Fibroblast of lung (primary cell): ENCODE measurements at regions not wholly inside any gene's neighbourhood (a gene's known extent, or its start where the extent isn't known, plus 50 kb on each side); places are given as distances from the start of the nearest gene placed in this dataset.
A peak's percentile ranks its signal among the peaks of the same experiment; 100 is the strongest.

Experiments used
- DNase-seq, 2 donors: peaks; one replicate each; pipeline versions ENCODE4 v3.0.0 to v3.0.0-alpha.2; 2010; ENCODE audit warnings: low read depth in 2 of 2
- H2AFZ ChIP-seq: 2 replicates; pipeline ENCODE4 v1.5.1; 2012; ENCODE audit warnings: low read length, control low read depth, inconsistent platforms
- H3K27ac ChIP-seq: 2 replicates; pipeline ENCODE4 v1.5.1; 2011; ENCODE audit warnings: low read length, control low read depth; ENCODE audit not compliant: insufficient read depth
- H3K27me3 ChIP-seq: 2 replicates; pipeline ENCODE4 v1.5.1; 2011; ENCODE audit warnings: mild to moderate bottlenecking, low read length; ENCODE audit not compliant: control insufficient read depth, insufficient read depth
- H3K36me3 ChIP-seq: 2 replicates; pipeline ENCODE4 v1.5.1; 2011; ENCODE audit warnings: low read length; ENCODE audit not compliant: control insufficient read depth, insufficient read depth
- H3K4me1 ChIP-seq: 2 replicates; pipeline ENCODE4 v1.5.1; 2011; ENCODE audit warnings: low read length; ENCODE audit not compliant: control insufficient read depth, insufficient read depth; ENCODE audit errors: extremely low read depth
- H3K4me2 ChIP-seq: 2 replicates; pipeline ENCODE4 v1.5.1; 2011; ENCODE audit warnings: low read length, control low read depth; ENCODE audit not compliant: insufficient read depth; ENCODE audit errors: extremely low read depth
- H3K4me3 ChIP-seq, 4 experiments: fragments of 200-600 bp in 1 of 4; sonication (generic) in 1 of 4; replicated peaks in 1 of 4; 2 replicates each; pipeline ENCODE4 v1.5.1; 2011 to 2016; ENCODE audit warnings: low read length in 4 of 4, low read depth in 3 of 4, mild to moderate bottlenecking in 3 of 4, control low read depth in 2 of 4, inconsistent platforms in 1 of 4, mixed read lengths in 1 of 4; ENCODE audit not compliant: insufficient read depth in 1 of 4; ENCODE audit errors: control extremely low read depth in 1 of 4
- H3K79me2 ChIP-seq: 2 replicates; pipeline ENCODE4 v1.5.1; 2012; ENCODE audit warnings: mild to moderate bottlenecking, low read length, inconsistent platforms; ENCODE audit not compliant: control insufficient read depth, insufficient read depth
- H3K9ac ChIP-seq: 2 replicates; pipeline ENCODE4 v1.5.1; 2011; ENCODE audit warnings: mild to moderate bottlenecking, low read length, control low read depth; ENCODE audit not compliant: insufficient read depth
- H3K9me3 ChIP-seq: 2 replicates; pipeline ENCODE4 v1.5.1; 2012; ENCODE audit warnings: low read depth, low read length; ENCODE audit not compliant: control insufficient read depth, insufficient read depth
- H4K20me1 ChIP-seq: 2 replicates; pipeline ENCODE4 v1.5.1; 2011; ENCODE audit warnings: low read length; ENCODE audit not compliant: control insufficient read depth, insufficient read depth; ENCODE audit errors: extremely low read depth
- EZH2 ChIP-seq: IDR thresholded peaks from 2 replicates; pipeline ENCODE4 v1.5.1; 2012; ENCODE audit warnings: low read length, control low read depth, mild to moderate bottlenecking; ENCODE audit errors: missing control alignments
- TF ChIP-seq, protein P1 (sequence below), 2 donors: IDR thresholded peaks in 1 of 2; conservative IDR thresholded peaks in 1 of 2; 1 replicate in 1 of 2; 2 replicates in 1 of 2; pipeline ENCODE4 v1.5.1; 2011 to 2012; ENCODE audit warnings: low read length in 2 of 2, control low read depth in 1 of 2, inconsistent platforms in 1 of 2, low read depth in 1 of 2, mild to moderate bottlenecking in 1 of 2

DNA sequence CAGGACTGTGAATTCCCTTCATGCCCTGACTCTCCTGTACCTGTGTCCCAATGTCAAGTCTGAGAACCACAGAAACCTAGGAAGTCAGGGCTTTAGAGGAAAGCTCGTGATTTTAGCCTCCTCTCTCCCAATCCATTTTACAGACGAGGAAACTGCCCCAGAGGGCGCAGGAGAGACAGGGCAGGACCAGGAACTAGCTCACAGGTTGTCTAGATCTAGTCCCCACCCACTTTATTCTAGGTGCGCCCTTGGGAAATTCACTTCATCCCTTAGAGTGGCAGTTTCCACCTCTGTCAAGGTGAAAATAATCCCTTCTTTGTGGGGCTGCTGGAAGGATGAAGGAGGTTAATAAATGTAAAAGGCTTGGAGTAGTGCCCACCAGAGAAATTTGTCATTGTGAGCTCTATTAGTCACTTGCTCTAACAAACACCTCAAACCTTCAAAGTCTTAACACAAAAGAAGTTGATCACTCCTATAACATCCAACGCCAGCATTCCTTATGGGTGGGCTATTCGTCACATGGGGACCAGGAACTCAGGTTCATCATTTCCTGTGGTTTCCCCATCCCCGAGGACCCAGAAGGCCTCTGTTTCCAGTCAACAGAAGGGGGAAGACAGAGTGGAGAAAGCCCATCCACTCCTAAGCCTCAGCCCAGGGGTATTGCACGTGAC, 282.3 kb downstream of the XXYLT1 start:
- H2AFZ ChIP-seq: no peak overlapping the region
- no peak overlapping the region for H3K27ac ChIP-seq
- no peak overlapping the region for H3K4me2 ChIP-seq
- peak in 1 of 2 donors; percentile 38 for DNase-seq
- peaks cover 2% of the 10 kb centered on the region for H3K4me1 ChIP-seq
- no peaks in the 10 kb centered on the region for H4K20me1 ChIP-seq
- H3K9ac ChIP-seq: no peak overlapping the region
- H3K36me3 ChIP-seq: no peaks in the 10 kb centered on the region
- H3K79me2 ChIP-seq: no peaks in the 10 kb centered on the region
- H3K9me3 ChIP-seq: no peaks in the 10 kb centered on the region
- TF ChIP-seq EZH2: no peak
- TF ChIP-seq, protein P1, sequence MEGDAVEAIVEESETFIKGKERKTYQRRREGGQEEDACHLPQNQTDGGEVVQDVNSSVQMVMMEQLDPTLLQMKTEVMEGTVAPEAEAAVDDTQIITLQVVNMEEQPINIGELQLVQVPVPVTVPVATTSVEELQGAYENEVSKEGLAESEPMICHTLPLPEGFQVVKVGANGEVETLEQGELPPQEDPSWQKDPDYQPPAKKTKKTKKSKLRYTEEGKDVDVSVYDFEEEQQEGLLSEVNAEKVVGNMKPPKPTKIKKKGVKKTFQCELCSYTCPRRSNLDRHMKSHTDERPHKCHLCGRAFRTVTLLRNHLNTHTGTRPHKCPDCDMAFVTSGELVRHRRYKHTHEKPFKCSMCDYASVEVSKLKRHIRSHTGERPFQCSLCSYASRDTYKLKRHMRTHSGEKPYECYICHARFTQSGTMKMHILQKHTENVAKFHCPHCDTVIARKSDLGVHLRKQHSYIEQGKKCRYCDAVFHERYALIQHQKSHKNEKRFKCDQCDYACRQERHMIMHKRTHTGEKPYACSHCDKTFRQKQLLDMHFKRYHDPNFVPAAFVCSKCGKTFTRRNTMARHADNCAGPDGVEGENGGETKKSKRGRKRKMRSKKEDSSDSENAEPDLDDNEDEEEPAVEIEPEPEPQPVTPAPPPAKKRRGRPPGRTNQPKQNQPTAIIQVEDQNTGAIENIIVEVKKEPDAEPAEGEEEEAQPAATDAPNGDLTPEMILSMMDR (conservative IDR thresholded peaks at IDR 0.05 in 1 of 2, IDR thresholded peaks at IDR 0.05 in 1 of 2; ENCODE audit: low read depth in 1 of 2, low read length in 2 of 2): no peak
- H3K27me3 ChIP-seq: peaks cover 5% of the 10 kb centered on the region
- H3K4me3 ChIP-seq: no peak overlapping the region

DNA sequence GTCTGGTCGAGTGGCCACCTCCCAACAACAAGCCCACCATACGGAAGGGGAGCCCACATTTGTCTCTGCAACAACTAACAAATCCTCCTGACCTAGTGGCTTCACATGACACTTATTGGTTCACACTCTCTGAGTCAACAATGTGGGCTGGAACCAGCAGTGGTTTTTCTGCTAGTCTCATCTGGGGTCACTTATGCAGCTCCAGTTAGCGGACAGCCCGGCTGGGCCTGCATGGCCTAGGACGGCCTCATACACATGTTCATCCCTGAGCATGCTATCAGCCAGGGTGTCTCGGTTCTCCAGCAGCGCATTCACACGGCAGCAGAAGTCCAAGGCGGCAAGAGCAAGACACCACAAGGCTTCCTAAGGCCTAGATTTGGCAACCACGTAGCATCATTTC, 281.7 kb downstream of the XXYLT1 start:
- H3K9ac ChIP-seq: no peak overlapping the region
- no peak for DNase-seq
- H4K20me1 ChIP-seq: no peaks in the 10 kb centered on the region
- H3K9me3 ChIP-seq: no peaks in the 10 kb centered on the region
- peaks cover 5% of the 10 kb centered on the region for H3K27me3 ChIP-seq
- H3K4me3 ChIP-seq: no peak overlapping the region
- no peak overlapping the region for H3K27ac ChIP-seq
- H3K4me1 ChIP-seq: peaks cover 2% of the 10 kb centered on the region
- TF ChIP-seq EZH2: no peak
- TF ChIP-seq, protein P1 (conservative IDR thresholded peaks at IDR 0.05 in 1 of 2, IDR thresholded peaks at IDR 0.05 in 1 of 2; ENCODE audit: low read depth in 1 of 2, low read length in 2 of 2): no peak
- H3K79me2 ChIP-seq: no peaks in the 10 kb centered on the region
- no peaks in the 10 kb centered on the region for H3K36me3 ChIP-seq
- H3K4me2 ChIP-seq: no peak overlapping the region
- H2AFZ ChIP-seq: no peak overlapping the region

- Histone ChIP-seq H3K9ac (no peak overlapping the region), H4K20me1 (no peaks in the 10 kb centered on the region), H3K79me2 (no peaks in the 10 kb centered on the region), H3K27ac (no peak overlapping the region), H3K36me3 (no peaks in the 10 kb centered on the region), H2AFZ (no peak overlapping the region), H3K9me3 (no peaks in the 10 kb centered on the region), H3K27me3 (peaks cover 5% of the 10 kb centered on the region), H3K4me3 (no peak overlapping the region), H3K4me1 (no peaks in the 10 kb centered on the region), H3K4me2 (no peak overlapping the region)
- TF ChIP-seq, protein P1 (conservative IDR thresholded peaks at IDR 0.05 in 1 of 2, IDR thresholded peaks at IDR 0.05 in 1 of 2; ENCODE audit: low read depth in 1 of 2, low read length in 2 of 2): no peak
- no peak for TF ChIP-seq EZH2
- no peak for DNase-seq
Observed at GRCh38 chr3:194990454-194991337, 280.3 kb downstream of the XXYLT1 start.
